IPS-NIHi7 (cell line): ENCODE measurements at regions not wholly inside any gene's neighbourhood (a gene's known extent, or its start where the extent isn't known, plus 50 kb on each side); places are given as distances from the start of the nearest gene placed in this dataset.
"Not testable (repeated sequence)": the region's sequence is repeated elsewhere in the genome, so short reads cannot be mapped to it uniquely, and the experiment has no call there.

Experiments
- DNase-seq: peaks from one replicate; pipeline ENCODE4 v3.0.0; 2012; ENCODE audit warnings: mixed read lengths; ENCODE audit errors: extremely low spot score

DNA sequence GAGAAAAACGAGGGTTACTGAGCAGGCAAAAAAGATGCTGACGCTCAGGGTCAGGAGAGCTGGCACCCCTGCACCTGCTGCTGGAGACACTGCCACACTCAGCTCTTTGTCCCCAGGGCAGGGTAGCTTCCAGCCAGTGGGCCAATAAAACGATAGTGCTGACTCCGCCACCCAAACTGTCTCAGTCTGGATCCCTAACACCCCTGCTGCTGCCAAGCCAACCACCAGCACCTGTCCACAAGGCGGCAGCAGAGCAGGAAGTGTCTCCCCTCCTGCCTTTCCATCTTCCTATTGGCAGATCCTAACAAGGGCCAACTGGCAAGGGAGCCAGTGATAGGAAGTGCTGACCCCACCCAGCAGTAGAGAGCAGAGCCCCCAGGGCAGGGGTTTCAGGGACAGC lies 531.5 kb upstream of the SALL3 start:
- DNase-seq = peak; percentile 32

DNA sequence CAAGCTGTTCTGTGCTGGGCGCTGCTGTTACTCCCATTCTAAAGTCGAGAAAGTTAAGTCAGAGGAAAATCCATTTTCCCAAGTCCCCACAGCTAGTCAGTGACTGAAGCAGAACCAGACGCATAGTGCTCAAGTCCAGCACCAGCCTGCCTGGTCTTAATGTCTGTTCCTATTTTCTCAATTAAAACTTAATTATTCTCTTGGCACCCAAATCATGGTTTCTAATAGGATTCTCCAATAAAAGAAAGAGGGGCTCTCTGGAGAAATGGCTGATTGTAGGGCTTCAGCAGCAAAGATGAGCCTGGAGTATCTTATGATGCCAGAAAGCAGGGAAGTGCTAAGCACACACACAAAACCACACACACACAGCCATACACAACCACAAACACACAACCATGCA lies 531.0 kb upstream of the SALL3 start:
- DNase-seq = no peak

DNA sequence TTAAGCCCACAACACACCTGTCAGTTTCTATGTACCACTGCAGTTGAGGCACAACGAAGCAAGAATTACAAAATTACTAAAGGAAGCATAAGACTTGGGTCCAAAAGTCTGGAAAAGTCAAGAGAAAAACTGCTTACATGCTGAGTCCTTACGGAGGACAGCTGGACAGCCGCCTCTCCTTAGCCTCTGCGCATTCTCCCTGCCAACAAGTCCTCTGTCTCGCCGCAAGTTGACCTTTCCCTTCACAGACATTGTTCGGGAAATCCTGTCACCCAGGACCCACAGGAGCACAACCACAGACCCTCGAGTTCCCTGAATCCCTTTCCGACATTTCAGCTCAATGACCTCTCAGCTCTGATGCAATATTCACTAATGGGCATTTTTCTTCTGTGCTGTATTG lies 525.4 kb upstream of the SALL3 start:
- no peak for DNase-seq

DNA sequence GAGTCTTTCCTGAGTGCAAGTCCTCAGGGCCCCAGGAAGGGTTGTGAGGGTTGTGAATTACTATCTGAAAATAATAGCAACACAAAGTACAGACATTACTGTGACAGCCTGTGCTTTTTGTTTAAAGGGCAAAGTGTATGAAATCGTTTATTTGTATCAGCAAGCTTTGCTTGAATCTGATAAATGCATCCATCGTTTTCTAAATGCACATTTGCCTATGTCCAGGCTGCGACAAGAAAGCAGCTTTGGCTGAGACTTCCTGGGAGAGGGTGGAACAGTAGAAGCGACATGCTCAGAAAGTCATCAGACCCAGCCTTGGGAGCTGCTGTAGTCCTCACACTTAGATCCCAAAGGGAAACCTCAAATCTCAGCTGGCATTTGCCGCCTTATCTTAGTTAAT lies 524.2 kb upstream of the SALL3 start:
- DNase-seq = no peak

DNA sequence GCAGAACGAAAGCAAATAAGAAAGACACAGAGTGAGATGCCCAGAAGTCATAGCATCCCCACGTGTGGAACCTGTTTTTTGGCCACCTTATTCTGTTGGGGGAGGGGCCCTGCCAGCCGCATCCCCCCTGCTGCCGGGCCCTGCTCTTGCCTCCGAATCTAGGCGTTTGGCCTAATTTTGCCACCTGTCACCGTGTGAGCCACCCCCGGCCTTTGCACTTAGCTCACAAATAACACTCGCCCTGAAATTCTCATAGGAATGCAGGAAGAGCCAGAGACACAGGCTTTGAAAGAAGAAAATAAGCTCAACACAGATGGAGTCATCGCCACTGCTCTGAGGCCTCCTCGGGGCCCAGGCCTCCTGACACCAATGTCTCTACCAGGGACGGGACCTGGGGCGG lies 522.6 kb upstream of the SALL3 start:
- DNase-seq = no peak

DNA sequence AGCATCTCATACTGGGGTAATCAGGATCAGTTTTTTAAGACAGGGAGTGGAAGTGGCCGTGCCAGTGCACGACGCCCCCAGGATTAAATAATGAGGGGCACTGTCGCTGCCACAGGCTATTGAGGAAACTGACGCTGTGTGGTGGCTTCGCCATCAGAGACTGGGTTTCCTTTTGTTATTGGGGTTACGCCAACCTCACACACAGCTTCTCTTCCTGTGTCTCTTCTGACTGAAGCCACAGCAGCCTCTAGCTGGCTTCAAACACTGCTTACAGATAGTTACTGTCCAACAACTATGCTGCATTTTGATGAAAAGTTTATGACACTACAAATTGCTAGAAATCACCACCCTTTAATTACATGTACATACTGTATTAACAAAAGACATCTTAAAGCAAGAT lies 521.9 kb upstream of the SALL3 start:
- DNase-seq = no peak

DNA sequence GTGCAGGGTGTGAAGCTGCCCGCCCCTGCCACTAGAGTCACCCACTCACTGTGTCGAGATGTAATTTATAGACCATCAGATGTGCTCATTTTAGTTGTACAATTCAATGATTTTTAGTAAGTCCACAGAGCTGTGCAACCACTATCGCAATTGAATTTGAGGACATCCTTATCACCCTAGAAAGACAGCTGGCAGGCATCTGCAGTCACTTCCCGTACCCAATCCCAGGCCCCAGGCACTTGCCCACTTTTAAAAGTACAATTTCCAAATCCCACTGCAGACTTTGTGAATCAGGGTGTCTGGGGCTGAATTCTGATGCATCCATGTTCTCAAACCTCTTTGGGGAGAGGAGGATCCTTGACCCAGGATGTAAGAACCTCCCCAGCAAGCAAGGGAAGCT lies 521.3 kb upstream of the SALL3 start:
- no peak for DNase-seq

DNA sequence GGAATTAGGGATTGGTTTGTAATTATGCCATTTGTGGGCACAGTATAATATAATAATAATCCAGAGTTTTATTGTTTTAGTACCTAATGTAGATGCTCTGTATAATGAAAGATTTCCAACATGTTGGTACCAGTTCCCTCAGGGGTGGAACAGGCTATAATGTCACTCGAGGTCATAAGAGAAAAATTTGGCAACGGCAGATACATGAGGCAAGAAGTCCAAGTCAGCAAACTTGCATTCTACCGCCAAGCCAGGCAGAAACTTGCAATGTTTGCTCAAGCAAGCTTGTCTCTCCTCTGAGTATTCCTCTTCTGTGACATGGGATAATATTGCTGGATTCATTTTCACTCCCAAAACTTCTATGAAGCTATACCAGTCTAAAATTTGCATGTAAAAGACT lies 520.0 kb upstream of the SALL3 start:
- no peak for DNase-seq

DNA sequence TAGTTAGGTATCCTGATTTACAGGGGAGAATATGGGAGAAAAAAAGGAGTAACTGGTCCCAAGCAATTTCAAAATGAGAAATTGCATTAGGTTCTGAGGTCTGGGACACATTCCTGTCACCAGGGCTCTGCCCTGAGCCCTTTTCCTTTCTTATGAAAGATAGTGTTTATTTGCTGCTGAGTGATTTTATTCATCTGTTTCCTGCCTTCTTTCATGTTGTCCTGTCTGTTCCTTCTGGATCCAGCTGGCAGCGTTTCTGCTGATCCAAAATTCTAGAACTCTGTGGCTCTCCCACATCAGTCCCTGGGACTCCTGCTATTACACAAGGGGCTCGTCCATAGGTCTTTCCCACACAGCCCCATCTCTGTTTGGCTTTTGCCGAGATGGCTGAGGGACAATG lies 519.1 kb upstream of the SALL3 start:
- DNase-seq = no peak

DNA sequence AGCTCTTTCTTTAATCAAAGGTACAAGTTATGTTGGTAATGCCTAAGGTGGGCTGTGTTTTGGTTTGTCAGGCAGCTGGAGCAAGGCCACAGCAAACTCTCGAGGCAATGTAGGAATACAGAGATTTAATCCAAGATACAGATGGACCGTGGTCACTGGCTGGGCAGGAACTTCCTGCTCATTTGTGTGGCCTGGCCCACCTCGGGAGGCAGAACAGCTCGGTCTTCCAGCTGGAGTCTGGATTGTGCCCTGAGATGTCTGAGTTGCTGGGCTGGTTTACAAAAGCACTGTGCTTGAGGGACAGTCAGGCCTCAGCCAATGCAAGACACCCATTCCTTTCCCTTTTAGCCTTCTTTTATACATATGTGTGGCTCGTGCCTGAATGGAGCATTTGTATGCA lies 506.1 kb upstream of the SALL3 start:
- no peak for DNase-seq

DNA sequence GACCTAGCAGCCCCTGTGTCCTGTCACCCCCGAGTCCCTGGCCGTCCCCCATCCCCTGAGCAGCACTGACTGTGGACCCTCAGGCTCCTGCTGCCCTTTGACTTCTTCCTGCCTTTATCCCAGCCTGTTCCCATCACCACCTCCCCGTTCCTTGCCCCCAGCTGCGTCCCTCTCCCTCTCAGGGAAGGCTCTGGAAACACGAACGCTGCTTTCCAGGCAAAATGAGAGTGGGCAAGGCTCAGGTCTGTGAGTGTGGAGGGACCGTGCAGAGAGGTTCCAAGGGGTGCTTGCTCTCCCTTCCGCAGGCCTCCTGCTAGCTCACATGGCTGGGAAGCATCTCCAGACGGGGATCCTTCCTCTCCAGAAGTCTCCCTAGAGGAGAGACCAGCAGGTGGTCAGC lies 501.8 kb upstream of the SALL3 start:
- DNase-seq = no peak

DNA sequence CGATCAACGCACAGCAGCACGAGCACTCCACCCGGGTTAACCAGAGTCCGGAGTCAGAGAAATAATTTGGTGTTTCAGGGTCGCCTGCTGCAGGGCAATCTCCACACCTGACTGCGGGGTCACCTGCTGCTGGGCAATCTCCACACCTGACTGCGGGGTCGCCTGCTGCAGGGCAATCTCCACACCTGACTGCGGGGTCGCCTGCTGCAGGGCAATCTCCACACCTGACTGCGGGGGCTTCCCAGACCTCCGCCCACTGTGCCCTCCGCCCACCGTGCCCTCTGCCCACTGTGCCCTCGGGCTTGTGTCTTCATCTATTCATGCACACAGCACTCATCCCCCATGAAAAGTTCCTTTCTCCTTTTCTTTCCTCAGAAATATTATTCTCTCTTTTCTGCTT lies 500.2 kb upstream of the SALL3 start:
- no peak for DNase-seq

DNA sequence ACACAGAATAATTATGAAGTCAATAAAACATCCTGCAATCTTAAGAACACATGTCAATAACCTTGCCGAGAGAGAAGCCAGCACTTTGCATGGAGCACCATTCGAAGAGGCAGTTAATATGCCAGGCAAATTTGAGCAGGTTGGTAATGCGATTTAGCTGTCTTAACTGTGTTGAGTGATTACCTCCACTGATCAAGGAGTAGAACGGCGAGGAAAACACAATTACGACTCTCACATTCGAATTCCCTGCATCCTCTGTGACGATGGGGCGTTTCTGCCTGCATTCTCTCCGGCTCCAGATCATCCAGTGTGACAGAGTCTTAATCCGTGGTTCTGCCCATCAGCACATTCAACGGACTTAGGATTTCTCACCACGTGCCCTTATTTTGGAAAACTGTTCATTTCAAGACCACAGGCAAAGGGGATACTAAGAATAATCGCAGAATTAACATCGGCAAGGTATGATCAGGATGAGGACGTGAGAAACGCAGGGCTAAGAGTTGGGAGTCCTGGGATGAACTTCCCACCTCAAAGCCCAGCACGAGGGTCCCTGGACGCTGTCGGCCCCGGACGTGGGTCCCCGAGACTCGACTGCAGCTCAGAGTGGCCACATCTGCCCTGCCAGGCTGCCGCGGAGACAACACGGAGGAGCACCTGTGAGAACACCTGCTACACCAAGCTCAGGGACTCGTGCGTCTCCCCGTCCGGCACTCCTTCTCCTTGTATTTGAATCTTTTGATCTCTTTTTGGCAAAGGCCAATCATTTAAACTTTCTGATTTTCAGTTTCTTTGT lies 499.2 kb upstream of the SALL3 start:
- DNase-seq = no peak

DNA sequence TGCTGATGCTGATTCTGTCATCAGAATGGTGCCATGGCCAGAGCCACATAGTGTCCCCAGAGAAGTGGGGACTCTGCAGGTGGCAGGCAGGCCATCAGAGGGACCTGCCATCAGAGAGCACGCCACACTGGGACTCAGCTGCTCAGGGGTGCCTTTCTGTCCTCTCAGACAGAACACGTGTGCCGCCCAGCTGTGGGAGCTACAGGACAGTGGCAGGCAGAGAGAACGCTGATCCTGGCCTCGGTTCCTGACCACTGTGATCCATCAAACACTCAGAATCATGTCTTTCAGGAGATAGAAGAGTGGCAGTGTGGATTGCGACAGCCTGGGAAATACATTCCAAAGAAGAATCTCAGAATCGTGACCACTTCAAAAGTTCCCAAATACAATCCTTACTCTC lies 497.2 kb upstream of the SALL3 start:
- no peak for DNase-seq

DNA sequence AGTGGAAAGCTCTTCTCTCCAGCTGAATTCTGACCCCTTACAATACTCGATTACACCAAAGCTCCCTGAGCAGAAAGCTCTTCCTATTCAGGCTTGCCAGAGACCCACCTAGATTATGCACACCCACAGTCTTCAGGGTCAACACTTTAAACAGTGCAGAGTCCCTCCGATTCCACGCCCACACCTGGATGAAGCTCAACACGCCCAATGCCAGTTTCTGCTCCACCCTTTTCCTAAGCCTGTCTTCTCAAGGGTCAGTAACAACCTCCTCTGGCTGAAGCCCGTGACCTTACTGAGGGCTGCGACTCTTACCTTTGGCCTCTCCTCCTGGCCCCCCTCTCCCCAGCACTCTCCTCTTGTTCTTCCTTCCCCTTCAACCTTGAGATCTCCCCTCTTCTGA lies 492.0 kb upstream of the SALL3 start:
- no peak for DNase-seq

DNA sequence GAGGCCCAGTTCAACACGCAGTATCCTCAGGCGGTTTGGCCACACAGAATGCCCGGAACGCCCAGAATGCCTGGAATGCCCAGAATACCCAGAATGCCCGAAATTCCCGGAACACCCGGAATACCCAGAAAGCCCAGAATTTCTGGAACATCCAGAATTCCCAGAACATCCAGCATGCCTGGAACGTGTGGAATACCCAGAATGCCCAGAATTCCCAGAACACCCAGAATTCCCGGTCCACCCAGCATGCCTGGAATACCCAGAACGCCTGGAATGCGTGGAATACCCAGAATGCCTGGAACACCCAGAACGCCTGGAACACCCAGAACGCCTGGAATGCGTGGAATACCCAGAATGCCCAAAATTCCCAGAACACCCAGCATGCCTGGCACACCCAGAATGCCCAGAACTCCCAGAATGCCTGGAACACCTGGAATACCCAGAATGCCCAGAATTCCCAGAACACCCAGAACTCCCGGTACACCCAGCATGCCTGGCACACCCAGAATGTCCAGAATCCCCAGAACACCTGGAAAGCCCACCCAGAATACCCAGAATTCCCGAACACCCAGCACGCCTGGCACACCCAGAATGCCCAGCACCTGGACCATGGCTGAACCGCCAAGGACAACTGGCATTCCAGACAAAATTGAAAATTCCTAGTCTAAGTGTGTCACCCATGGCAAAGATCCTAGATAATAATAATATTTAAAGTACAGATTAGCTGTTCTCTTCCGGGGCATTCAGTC lies 487.4 kb upstream of the SALL3 start:
- no peak for DNase-seq

DNA sequence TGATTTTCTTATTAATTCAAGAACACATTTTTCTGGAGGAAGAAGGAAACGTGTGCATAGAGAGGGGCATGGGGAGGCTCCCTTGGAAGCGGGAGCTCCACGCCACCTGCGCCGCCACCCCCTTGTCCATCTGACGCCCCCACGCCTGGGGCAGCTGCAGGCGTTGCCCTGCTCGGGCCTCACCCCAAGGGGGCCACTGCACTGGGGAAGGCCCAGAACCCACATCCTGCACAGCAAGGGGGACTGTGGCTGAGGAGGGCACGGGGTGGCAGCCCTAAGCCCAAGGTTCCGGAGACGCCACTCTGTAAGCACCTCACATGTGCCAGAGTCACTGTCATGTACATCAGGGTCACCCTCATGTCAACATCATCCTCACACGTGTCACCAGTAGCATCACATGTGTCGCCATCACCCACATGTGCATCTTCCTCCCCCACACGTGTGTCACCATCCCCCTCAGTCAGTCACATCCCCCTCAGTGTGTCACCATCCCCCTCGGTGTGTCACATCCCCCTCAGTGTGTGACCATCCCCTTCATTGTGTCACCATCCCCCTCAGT lies 486.7 kb upstream of the SALL3 start:
- DNase-seq = no peak

DNA sequence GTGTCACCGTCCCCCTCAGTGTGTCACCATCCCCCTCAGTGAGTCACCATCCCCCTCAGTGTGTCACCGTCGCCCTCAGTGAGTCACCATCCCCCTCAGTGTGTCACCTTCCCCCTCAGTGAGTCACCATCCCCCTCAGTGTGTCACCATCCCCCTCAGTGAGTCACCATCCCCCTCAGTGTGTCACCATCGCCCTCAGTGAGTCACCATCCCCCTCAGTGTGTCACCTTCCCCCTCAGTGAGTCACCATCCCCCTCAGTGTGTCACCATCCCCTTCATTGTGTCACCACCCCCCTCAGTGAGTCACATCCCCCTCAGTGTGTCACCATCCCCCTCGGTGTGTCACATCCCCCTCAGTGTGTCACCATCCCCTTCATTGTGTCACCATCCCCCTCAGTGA lies 486.1 kb upstream of the SALL3 start:
- not testable (repeated sequence) for DNase-seq

DNA sequence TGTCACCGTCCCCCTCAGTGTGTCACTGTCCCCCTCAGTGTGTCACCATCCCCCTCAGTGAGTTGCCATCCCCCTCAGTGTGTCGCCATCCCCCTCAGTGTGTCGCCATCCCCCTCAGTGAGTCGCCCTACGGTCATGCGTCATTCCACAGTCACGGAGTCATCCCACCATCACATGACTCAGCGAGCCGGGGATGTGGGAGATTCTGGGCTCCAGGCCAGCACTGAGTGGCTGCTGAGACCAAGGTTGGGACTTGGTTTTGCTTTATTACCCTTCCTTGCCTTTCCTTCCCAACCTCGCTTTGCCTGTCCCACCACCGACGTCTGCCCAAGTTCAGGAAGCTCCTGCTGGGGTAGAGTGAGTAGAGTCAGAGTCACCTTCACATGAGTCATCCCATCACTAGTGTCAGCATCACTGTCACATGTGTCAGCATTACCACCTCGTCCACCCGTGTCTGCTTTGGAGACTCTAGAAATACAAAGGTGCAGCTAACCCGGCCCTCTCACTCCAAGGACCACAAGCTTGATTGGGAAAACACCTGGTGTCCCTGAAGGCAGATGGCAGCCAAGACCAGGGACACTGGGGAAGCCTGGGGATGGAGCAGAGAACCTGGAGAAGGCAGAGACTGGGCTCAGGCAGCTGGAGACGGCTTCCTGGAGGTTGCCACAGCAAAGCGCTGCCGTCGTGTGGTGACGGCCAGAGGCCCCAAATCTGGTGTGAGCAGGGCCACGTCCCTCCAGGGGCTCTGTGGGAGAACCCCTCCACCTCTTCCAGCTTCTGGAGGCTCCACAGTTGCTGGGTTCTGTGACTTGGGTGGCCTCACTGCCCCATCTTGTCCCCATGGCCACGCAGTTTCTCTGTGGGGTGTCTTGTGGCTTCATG lies 485.2 kb upstream of the SALL3 start:
- no peak for DNase-seq

DNA sequence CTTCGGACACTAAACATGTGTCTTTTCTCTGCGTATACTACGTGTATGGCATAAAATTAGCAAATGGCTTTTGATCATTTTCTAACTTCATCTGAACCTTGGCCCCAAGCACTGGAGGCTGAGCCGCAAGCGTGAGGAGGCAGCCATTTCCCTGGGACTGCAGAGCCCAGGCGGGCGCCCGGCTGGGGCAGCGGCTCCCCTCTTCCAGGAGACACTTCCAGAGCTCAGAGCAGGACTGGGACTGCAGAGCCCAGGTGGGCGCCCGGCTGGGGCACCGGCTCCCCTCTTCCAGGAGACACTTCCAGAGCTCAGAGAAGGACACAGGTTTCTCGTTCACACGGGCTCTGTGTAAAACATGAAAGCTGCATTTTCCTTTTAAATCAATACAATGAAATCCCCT lies 484.1 kb upstream of the SALL3 start:
- no peak for DNase-seq

DNA sequence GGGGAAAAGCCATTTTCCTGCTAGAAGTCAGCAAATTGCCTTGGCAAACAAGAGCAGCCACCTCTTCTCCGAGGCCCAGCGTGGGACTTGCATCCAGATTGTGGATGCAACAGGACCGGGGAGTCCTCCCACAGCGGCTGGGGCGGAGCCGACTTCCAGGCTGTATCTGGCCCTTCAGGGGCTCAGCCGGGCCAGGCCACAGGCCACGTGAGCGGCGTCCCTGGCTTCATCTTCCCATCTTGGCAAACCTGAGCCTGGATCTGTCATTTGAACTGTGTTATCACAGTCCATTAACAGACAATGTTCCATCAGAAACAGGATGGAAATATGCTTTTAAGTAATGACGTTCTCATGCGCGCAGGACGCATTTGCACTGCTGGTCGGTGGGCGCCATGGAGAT lies 483.5 kb upstream of the SALL3 start:
- DNase-seq = no peak

DNA sequence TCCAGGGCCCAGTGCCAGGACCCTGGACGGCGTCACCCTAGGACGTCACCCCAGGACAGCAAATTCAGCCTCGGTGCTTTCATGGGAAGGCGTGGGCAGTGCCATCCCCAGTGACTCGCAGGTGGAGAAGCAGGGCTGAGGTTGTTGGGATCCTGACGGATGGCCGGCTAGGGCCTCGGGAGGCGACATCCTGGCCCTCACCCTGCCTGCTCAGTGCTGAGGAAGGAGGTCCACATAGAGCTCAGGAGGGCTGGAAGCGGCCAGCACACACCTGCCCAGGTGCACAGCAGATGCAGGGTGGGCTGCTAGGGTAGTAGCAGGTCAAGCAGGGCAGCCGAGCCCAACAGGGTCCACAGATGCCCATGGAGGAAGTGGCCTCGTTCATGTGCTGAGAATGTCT lies 482.0 kb upstream of the SALL3 start:
- no peak for DNase-seq
